ENCODE measurements at regions not wholly inside any gene's neighbourhood (a gene's known extent, or its start where the extent isn't known, plus 50 kb on each side); places are given as distances from the start of the nearest gene placed in this dataset.
"Not testable (repeated sequence)": the region's sequence is repeated elsewhere in the genome, so short reads cannot be mapped to it uniquely, and the experiment has no call there.

DNA sequence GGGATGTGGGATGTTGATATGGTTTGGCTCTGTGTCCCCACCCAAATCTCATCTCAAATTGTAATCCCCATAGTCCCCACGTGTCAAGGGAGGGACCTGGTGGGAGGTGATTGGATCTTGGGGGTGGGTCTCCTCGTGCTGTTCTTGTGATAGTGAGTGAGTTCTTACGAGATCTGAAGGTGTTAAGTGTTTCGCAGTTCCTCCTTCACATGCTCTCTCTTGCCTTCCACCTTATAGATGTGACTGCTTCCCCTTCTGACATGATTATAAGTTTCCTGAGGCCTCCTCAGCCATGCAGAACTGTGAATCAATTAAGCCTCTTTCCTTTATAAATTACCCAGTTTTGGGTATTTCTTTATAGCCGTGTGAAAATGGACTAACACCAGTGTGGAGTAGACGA, 130.1 kb upstream of the KCNE2 start:
- H3K9me3 ChIP-seq (ENCODE audit: insufficient read depth in 2 of 2, low read depth in 1 of 2, low read length in 1 of 2); POLR2A ChIA-PET (ENCODE audit: partially characterized antibody); H3K4me3 ChIP-seq (ENCODE audit: extremely low read depth in 1 of 4, insufficient read depth in 2 of 4, low read depth in 3 of 4, low read length in 4 of 4); H4K91ac ChIP-seq (replicated peaks; ENCODE audit: insufficient read length, low read length); DNase-seq (ENCODE audit: low read depth in 1 of 2, low spot score in 2 of 2); H3K36me3 ChIP-seq (ENCODE audit: control insufficient read depth in 2 of 4, insufficient read depth in 4 of 4, low read length in 3 of 4); H3K27me3 ChIP-seq (replicated peaks in 1 of 4; ENCODE audit: control insufficient read depth in 3 of 4, extremely low read depth in 1 of 4, insufficient read depth in 3 of 4, low read length in 3 of 4); H2BK15ac ChIP-seq (ENCODE audit: low read length); H2BK120ac ChIP-seq (replicated peaks; ENCODE audit: low read depth, low read length); H3K9ac ChIP-seq (replicated peaks in 1 of 4; ENCODE audit: extremely low read depth in 1 of 4, low read depth in 3 of 4, low read length in 3 of 4); H3K18ac ChIP-seq (ENCODE audit: extremely low read depth, low read length); H3K14ac ChIP-seq (ENCODE audit: insufficient read length); H2BK12ac ChIP-seq (ENCODE audit: low read depth, low read length); H4K8ac ChIP-seq (ENCODE audit: extremely low read depth, insufficient read depth, low read length); H2BK20ac ChIP-seq (ENCODE audit: low read length); H3K79me2 ChIP-seq (ENCODE audit: control insufficient read depth in 1 of 2, insufficient read depth in 2 of 2, low read length in 2 of 2); FAIRE-seq; H3K23me2 ChIP-seq (ENCODE audit: low read depth, low read length); H3K23ac ChIP-seq (ENCODE audit: insufficient read length); H2AK5ac ChIP-seq (ENCODE audit: low read depth, low read length); H3K4me2 ChIP-seq (ENCODE audit: insufficient read depth in 1 of 2, low read depth in 2 of 2, low read length in 2 of 2); H2BK5ac ChIP-seq (ENCODE audit: low read depth, low read length); H4K5ac ChIP-seq (ENCODE audit: insufficient read length, low read depth, low read length); H3K4ac ChIP-seq (replicated peaks; ENCODE audit: insufficient read length, low read depth, low read length); H3K4me1 ChIP-seq (replicated peaks in 1 of 4; ENCODE audit: control insufficient read depth in 3 of 4, insufficient read depth in 4 of 4, low read length in 3 of 4); CTCF ChIA-PET (ENCODE audit: partially characterized antibody); H3K56ac ChIP-seq (replicated peaks; ENCODE audit: insufficient read length, low read depth, low read length); H2AFZ ChIP-seq (ENCODE audit: low read length); H3K27ac ChIP-seq (ENCODE audit: low read depth, low read length); H3K79me1 ChIP-seq (ENCODE audit: low read depth, low read length); H4K20me1 ChIP-seq (replicated peaks in 1 of 2; ENCODE audit: control insufficient read depth in 1 of 2, insufficient read depth in 2 of 2, low read length in 2 of 2): not testable (repeated sequence)
- WGBS, 2 experiments (ENCODE audit: extremely low coverage in 1 of 2, insufficient coverage in 1 of 2, insufficient read length in 1 of 2, insufficient replicate concordance in 2 of 2, low coverage in 1 of 2, low lambda C conversion rate in 2 of 2, missing lambda C conversion rate in 1 of 2) = 92% methylated on average over 6 of the region's 6 CpGs; no CpG with 5 or more reads in 1 of the 2 experiments

All from H1 (cell line).